Aorta (tissue), 5 donors: ENCODE measurements at regions not wholly inside any gene's neighbourhood (a gene's known extent, or its start where the extent isn't known, plus 50 kb on each side); places are given as distances from the start of the nearest gene placed in this dataset.
A peak's percentile ranks its signal among the peaks of the same experiment; 100 is the strongest.

ENCODE experiments used
- ATAC-seq: fragments of 200-7000 bp; cut with Tn5 transposase; one replicate; pipeline ENCODE4 v1.9.1; 2022; ENCODE audit warnings: moderate library complexity; ENCODE audit not compliant: low FRiP score
- DNase-seq, 2 donors: peaks; one replicate each; pipeline ENCODE4 v3.0.0-alpha.2; 2020
- H3K27ac ChIP-seq, 2 donors: one replicate each; pipeline ENCODE4 v1.5.1; 2013; ENCODE audit warnings: low read length in 2 of 2, mild to moderate bottlenecking in 2 of 2, moderate library complexity in 2 of 2, control low read depth in 1 of 2, inconsistent platforms in 1 of 2, low read depth in 1 of 2
- H3K27me3 ChIP-seq, 2 donors: one replicate each; pipeline ENCODE4 v1.6.1; 2013; ENCODE audit warnings: control low read depth in 1 of 2, low read length in 1 of 2, mild to moderate bottlenecking in 1 of 2, moderate library complexity in 1 of 2; ENCODE audit not compliant: insufficient read depth in 2 of 2, control insufficient read depth in 1 of 2
- H3K36me3 ChIP-seq, 2 donors: one replicate each; pipeline ENCODE4 v1.6.1; 2013; ENCODE audit warnings: control low read depth in 1 of 2, low read length in 1 of 2, mild to moderate bottlenecking in 1 of 2; ENCODE audit not compliant: insufficient read depth in 2 of 2, control insufficient read depth in 1 of 2
- H3K4me1 ChIP-seq, 2 donors: one replicate each; pipeline ENCODE4 v1.6.1; 2013; ENCODE audit warnings: low read length in 2 of 2, control low read depth in 1 of 2, mild to moderate bottlenecking in 1 of 2, moderate library complexity in 1 of 2; ENCODE audit not compliant: insufficient read depth in 2 of 2, control insufficient read depth in 1 of 2
- H3K4me3 ChIP-seq, 2 donors: one replicate each; pipeline ENCODE4 v1.5.1; 2013; ENCODE audit warnings: low read length in 2 of 2, control low read depth in 1 of 2, mild to moderate bottlenecking in 1 of 2
- H3K9me3 ChIP-seq: one replicate; pipeline ENCODE4 v1.6.1; 2013; ENCODE audit warnings: mild to moderate bottlenecking, low read length; ENCODE audit not compliant: control insufficient read depth
- WGBS, 2 donors: extraction: QIAGEN DNeasy Blood & Tissue Kit; methylation state at CpG; one replicate each; pipeline ENCODE4 v1.1.7; 2013; 5-methylcytosine and 5-hydroxymethylcytosine counted together
- intact Hi-C, 2 donors: fragments of 100-400 bp; cut with DNase I; formaldehyde crosslinking; loops; one replicate each; pipeline versions ENCODE4 v1.14.2 to v1.15.0; 2022
- donor health status: healthy with polysubstance abuse.
- donor health status: Bipolar disorder and iron deficiency.
- donor health status: DM: no; HTN: no; CAD: no.
- donor health status: DM: no; HTN: no; CAD: no.
- donor health status: DM: yes; HTN: yes; CAD: no.

DNA sequence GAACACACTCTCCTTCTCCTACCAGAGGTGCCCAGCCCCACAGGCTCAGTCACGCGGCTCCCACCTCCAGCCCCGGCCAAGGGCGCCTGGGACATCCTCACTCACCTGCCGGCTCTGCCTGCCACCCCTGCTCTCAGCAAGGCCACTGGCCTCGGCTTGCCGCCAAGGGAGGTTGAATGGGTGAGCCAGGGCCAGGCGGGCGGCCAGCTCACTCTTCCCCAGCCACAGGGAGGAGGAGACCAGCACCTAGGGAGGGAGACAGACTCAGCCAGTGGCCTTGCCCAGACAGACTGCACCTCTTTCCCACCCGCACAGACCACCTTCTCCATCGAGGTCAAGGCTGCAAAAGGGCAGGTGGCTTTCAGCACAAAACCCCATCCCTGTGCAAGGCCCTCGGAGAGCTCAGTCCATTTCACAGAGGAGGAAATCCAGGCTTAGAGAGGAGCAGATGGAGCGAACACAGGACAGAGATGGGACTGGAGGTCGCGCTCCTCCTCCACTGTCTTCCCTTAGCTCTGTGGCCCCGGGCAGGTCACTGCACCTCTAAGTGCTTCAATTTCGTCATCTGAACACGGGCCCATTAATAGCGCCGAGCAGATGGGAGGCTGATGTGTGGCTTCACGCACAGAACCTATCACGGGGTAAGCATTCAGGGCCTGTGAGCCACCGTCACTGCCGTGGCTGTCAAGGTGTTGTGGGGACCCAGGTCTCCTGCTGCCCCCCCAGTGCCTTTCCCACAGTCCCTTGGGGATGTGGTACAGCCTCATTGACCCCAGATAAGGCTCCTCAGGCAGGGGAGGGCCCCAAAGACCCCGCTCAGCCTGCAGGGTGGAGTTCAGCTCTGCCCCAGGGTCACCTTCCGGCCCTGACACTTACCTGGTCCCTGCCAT, 56.1 kb downstream of the RMI2 start:
- Histone ChIP-seq H3K9me3 (no peaks in the 10 kb centered on the region), H3K27ac (no peak overlapping the region), H3K27me3 (no peaks in the 10 kb centered on the region), H3K4me1 (no peaks in the 10 kb centered on the region), H3K36me3 (no peaks in the 10 kb centered on the region), H3K4me3 (no peak overlapping the region)
- intact Hi-C loops: no loop called here
- ATAC-seq: no peak
- DNase-seq: peak; percentile 40 to 71
- WGBS, 2 donors: 73 to 75% methylated on average over 26 of the region's 26 CpGs

DNA sequence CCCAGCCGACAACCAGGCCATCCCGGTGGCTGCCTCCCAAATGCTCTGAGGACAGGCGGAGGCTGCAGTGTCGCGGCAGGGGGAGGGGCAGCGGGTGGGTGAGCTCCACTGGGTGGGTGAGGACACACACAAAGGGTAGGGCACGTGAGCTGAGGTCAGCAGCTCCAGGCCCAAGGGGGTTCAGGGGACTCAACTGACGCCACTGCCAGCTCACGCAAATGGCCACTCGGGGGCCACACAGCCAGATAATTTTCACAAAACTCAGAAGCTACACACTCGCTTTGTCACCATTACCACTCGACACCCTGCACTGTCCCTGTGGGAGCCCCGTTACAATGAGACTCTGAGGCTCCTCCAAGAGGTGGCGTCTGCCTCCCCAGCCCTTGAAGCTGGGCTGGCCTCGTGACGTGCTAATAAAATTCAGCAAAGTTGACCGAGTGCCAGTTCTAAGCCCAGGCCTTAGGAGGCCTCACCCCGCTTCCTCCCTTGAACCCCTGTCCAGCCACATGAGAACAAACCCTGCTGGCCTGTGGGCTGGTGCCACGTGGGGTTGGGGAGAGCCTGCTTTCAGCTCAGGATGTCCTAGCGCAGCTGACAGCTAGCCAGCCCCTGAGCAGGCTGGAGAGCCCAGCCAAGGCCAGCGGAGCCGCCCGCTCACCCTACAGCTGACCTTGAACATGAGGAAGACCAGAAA, 56.9 kb downstream of the RMI2 start:
- DNase-seq: peak; percentile 44 to 53
- intact Hi-C loops: no loop called here
- H3K36me3 ChIP-seq: no peaks in the 10 kb centered on the region
- 81 to 84% methylated on average over 23 of the region's 23 CpGs for WGBS, 2 donors
- no peak overlapping the region for H3K27ac ChIP-seq
- ATAC-seq: no peak
- H3K4me1 ChIP-seq: no peaks in the 10 kb centered on the region
- H3K4me3 ChIP-seq: no peak overlapping the region
- H3K27me3 ChIP-seq: no peaks in the 10 kb centered on the region
- no peaks in the 10 kb centered on the region for H3K9me3 ChIP-seq

DNA sequence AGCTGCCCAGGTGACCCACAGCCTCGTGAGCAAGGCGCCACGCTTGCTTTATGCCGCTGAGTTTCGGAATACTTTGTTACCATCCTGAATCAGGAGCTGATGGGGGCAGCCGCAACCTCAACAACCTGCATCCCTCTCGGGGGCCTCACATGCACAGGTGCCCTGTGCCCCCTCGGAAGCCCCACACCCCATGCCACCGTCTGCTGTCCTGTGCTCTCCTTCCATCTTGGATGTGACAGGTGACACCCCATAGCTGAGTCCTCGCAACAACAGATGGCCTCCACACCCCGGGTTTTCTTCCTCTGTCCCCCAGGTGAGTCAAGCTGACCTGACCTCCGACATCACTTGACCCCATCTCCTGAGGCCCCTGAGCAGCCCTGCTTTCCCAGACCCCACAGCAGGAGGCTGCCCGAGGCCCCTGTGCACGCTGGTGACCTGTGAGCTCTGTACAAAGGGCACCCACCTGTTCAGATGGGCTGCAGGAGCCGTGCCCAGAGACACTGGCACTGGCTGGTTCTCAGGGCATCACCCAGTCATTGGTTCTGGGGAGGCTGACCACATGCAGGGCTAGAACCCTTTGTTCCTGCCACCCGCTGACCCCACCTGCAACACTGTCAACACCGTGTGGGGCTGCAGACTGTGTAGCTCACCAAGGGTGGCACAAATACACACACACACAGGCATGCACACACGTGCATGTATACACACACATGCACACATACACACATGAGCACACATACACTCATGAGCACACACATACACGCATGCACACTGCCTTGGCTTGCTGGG, 57.7 kb downstream of the RMI2 start:
- H3K36me3 ChIP-seq: no peaks in the 10 kb centered on the region
- H3K9me3 ChIP-seq: no peaks in the 10 kb centered on the region
- intact Hi-C loops: no loop called here
- H3K27ac ChIP-seq: no peak overlapping the region
- DNase-seq (peak in 1 of 2 donors; percentile 32), ATAC-seq (no peak)
- H3K4me1 ChIP-seq: no peaks in the 10 kb centered on the region
- no peak overlapping the region for H3K4me3 ChIP-seq
- no peaks in the 10 kb centered on the region for H3K27me3 ChIP-seq
- 88 to 90% methylated on average over 19 of the region's 19 CpGs for WGBS, 2 donors

DNA sequence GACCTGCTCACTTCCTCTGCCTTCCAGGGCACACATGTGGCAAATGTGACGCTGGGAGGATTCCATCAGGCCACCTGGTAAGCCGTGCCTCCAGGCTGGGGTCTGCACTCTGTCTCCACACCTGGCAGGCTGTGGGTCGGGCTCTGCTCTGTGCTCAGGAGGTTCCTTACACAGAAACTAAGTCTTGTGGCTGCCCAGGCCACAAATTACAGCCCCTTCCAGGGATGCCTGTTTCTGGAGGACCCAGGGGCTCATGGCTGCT, 58.2 kb downstream of the RMI2 start:
- Histone ChIP-seq H3K27ac (no peak overlapping the region), H3K9me3 (no peaks in the 10 kb centered on the region), H3K27me3 (no peaks in the 10 kb centered on the region), H3K4me1 (no peaks in the 10 kb centered on the region), H3K4me3 (no peak overlapping the region), H3K36me3 (no peaks in the 10 kb centered on the region)
- 86% methylated on average over 3 of the region's 3 CpGs for WGBS, 2 donors
- no peak for ATAC-seq
- DNase-seq: no peak
- intact Hi-C loops: no loop called here

DNA sequence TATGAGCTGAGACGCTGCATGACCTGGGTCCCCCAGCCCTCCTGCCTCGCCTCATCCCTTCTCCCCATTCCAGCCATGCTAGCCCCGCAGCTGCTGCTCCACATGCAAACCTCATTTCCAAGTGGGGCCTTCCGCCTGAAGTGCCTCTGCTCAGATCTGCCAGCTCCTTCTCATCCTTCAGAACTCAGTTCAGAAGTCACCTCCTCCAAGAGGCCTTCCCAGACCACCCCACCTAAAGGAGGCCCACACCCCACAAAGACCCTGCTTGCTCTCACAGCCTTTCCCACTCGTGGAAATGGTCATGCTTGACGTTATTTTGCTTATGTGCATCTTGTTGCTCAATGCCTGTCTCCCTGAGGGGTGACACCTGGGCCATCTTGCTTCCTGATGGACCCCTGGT, 58.7 kb downstream of the RMI2 start:
- no peak for ATAC-seq
- Histone ChIP-seq H3K27me3 (no peaks in the 10 kb centered on the region), H3K4me3 (no peak overlapping the region), H3K4me1 (no peaks in the 10 kb centered on the region), H3K9me3 (no peaks in the 10 kb centered on the region), H3K36me3 (no peaks in the 10 kb centered on the region), H3K27ac (no peak overlapping the region)
- DNase-seq: peak in 1 of 2 donors; percentile 32
- 92 to 95% methylated on average over 6 of the region's 6 CpGs for WGBS, 2 donors
- intact Hi-C loops: no loop called here

DNA sequence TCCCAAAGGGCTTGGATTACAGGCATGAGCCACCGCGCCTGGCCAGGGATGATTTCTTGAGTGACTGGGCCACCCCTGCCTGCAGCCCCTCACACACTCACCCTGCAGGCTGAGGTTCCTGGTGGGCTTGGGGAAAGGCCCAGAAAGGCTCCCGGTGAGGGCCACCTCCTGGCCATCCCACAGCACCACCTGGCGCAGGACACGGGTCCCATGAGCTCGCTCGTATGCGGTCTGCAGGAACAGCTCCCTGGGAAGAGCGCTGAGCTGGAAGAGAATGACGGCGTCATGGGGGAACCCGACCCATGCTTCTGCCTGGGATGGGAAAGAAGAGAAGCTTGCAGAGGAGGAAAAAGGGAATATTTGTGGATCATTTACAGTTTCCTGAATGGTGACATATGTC, 59.3 kb downstream of the RMI2 start:
- DNase-seq (peak in 1 of 2 donors; percentile 45), ATAC-seq (no peak)
- no peaks in the 10 kb centered on the region for H3K27me3 ChIP-seq
- H3K27ac ChIP-seq: no peak overlapping the region
- no peaks in the 10 kb centered on the region for H3K36me3 ChIP-seq
- intact Hi-C loops: loop anchor here (5.0 kb wide), 2 partner anchors 128 to 238 kb away; no protein-coding TSS in a partner anchor
- no peak overlapping the region for H3K4me3 ChIP-seq
- no peaks in the 10 kb centered on the region for H3K9me3 ChIP-seq
- 93 to 95% methylated on average over 12 of the region's 12 CpGs for WGBS, 2 donors
- no peaks in the 10 kb centered on the region for H3K4me1 ChIP-seq

DNA sequence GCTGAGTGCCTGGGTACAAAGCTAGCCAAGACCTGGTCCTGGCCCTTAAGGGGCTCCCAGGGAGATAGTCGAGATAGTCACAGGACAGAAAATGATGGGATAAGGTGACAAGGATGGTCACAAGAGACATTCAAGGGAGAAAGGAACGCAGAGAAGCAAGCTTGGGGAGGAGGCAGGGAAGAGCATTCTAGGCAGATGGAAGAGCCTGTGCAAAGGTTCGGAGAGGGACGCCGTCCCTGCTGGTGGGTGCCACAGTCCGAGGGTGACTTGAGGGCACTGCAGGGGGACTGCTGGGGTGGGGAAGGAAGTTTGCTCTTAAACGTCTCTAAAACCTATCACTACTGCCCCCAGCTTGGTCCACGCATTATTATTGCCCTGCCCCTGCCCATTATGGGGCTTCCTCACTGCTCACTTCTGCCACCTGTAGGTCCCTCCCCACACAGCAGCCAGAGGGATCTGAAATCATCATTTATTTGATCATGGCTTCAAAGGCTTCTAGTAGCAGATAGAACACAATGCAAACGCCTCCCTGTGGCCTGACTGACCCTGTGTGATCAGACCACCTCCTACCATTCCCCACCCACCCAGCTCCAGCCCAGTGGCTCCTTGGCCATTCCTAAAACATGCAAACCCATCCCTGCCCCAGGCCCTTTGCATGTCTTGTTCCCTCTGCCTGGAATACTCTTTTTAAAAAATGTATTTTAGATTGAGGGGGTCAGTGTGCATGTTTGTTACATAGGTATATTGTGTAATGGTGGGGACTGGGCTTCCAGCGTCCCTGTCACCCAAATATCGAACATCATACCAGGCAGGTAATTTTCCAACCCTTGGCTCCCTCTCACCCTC, 60.3 kb downstream of the RMI2 start:
- H3K9me3 ChIP-seq: no peaks in the 10 kb centered on the region
- no peaks in the 10 kb centered on the region for H3K36me3 ChIP-seq
- ATAC-seq: no peak
- H3K27me3 ChIP-seq: no peaks in the 10 kb centered on the region
- no peak overlapping the region for H3K4me3 ChIP-seq
- intact Hi-C loops: loop anchor here (2.0 to 5.0 kb wide), 3 partner anchors 127 to 237 kb away; no protein-coding TSS in a partner anchor
- 66 to 74% methylated on average over 11 of the region's 11 CpGs for WGBS, 2 donors
- peak in 1 of 2 donors; percentile 23 for DNase-seq
- no peak overlapping the region for H3K27ac ChIP-seq
- H3K4me1 ChIP-seq: no peaks in the 10 kb centered on the region

DNA sequence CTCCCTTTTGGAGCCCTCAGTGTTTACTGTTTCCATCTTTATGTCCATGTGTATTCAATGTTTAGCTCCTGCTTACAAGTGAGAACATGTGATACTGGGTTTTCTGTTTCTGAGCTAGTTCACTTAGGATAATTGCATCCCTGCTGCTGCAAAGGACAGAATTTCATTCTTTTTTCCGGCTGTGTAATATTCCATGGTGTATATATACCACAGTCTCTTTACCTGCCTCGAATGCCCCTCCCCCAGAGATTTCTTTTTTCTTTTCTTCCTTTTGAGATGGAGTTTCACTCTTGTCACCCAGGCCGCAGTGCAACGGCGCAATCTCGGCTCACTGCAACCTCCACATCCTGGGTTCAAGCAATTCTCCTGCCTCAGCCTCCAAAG, 60.9 kb downstream of the RMI2 start:
- Histone ChIP-seq H3K4me1 (no peaks in the 10 kb centered on the region), H3K27ac (no peak overlapping the region), H3K36me3 (no peaks in the 10 kb centered on the region), H3K4me3 (no peak overlapping the region), H3K9me3 (no peaks in the 10 kb centered on the region), H3K27me3 (no peaks in the 10 kb centered on the region)
- ATAC-seq (no peak), DNase-seq (peak in 1 of 2 donors; percentile 5)
- intact Hi-C loops: loop anchor here (2.0 to 5.0 kb wide), 3 partner anchors 126 to 236 kb away; no protein-coding TSS in a partner anchor
- WGBS, 2 donors: 95 to 97% methylated on average over 6 of the region's 6 CpGs
